ENCODE measurements at regions not wholly inside any gene's neighbourhood (a gene's known extent, or its start where the extent isn't known, plus 50 kb on each side); places are given as distances from the start of the nearest gene placed in this dataset.

- Histone ChIP-seq H3K27ac (replicated peaks) (no peak overlapping the region), H3K4me3 (no peak overlapping the region), H3K27me3 (ENCODE audit: low read depth) (no peaks in the 10 kb centered on the region), H3K36me3 (peaks cover 27% of the 10 kb centered on the region), H3K9me3 (replicated peaks) (no peaks in the 10 kb centered on the region), H3K4me1 (peaks cover 10% of the 10 kb centered on the region)
- DNase-seq, result no peak
- intact Hi-C loops (cut with micrococcal nuclease), result no loop called here
- TF ChIP-seq CTCF (IDR thresholded peaks at IDR 0.05; ENCODE audit: borderline replicate concordance), result no peak
Observed at GRCh38 chr22:26785932-26786331, 128.5 kb downstream of the MIAT start.

- intact Hi-C loops (cut with micrococcal nuclease), result no loop called here
- H3K4me3 ChIP-seq, result no peak overlapping the region
- no peak for TF ChIP-seq CTCF (IDR thresholded peaks at IDR 0.05; ENCODE audit: borderline replicate concordance)
Observed at GRCh38 chr22:26786398-26786797, 129.0 kb downstream of the MIAT start.

GRCh38 chr22:26789951-26790350 lies 132.6 kb downstream of the MIAT start:
- DNase-seq, result no peak
- peaks cover 29% of the 10 kb centered on the region for H3K36me3 ChIP-seq
- no peak for TF ChIP-seq CTCF (IDR thresholded peaks at IDR 0.05; ENCODE audit: borderline replicate concordance)
- H3K27ac ChIP-seq (replicated peaks), result no peak overlapping the region
- H3K4me1 ChIP-seq, result peaks cover 10% of the 10 kb centered on the region
- no peaks in the 10 kb centered on the region for H3K9me3 ChIP-seq (replicated peaks)
- no peaks in the 10 kb centered on the region for H3K27me3 ChIP-seq (ENCODE audit: low read depth)
- intact Hi-C loops (cut with micrococcal nuclease), result no loop called here
- H3K4me3 ChIP-seq, result no peak overlapping the region

More at GRCh38 chr22:26786398-26786797, 129.0 kb downstream of the MIAT start:
- Histone ChIP-seq H3K36me3 (peaks cover 31% of the 10 kb centered on the region), H3K27ac (replicated peaks) (no peak overlapping the region), H3K27me3 (ENCODE audit: low read depth) (no peaks in the 10 kb centered on the region), H3K9me3 (replicated peaks) (no peaks in the 10 kb centered on the region), H3K4me1 (peaks cover 10% of the 10 kb centered on the region)
- no peak for DNase-seq

- intact Hi-C loops (cut with micrococcal nuclease), result no loop called here
- Histone ChIP-seq H3K9me3 (replicated peaks) (no peaks in the 10 kb centered on the region), H3K27me3 (ENCODE audit: low read depth) (no peaks in the 10 kb centered on the region), H3K27ac (replicated peaks) (no peak overlapping the region), H3K36me3 (peaks cover 26% of the 10 kb centered on the region), H3K4me3 (no peak overlapping the region), H3K4me1 (no peaks in the 10 kb centered on the region)
- no peak for DNase-seq
- no peak for TF ChIP-seq CTCF (IDR thresholded peaks at IDR 0.05; ENCODE audit: borderline replicate concordance)
Observed at GRCh38 chr22:26792522-26792921, 135.1 kb downstream of the MIAT start.

- H3K27ac ChIP-seq (replicated peaks), result no peak overlapping the region
- TF ChIP-seq CTCF (IDR thresholded peaks at IDR 0.05; ENCODE audit: borderline replicate concordance), result no peak
- no peaks in the 10 kb centered on the region for H3K4me1 ChIP-seq
- DNase-seq, result no peak
- H3K9me3 ChIP-seq (replicated peaks), result no peaks in the 10 kb centered on the region
- H3K27me3 ChIP-seq (ENCODE audit: low read depth), result no peaks in the 10 kb centered on the region
- intact Hi-C loops (cut with micrococcal nuclease), result no loop called here
- H3K4me3 ChIP-seq, result no peak overlapping the region
- H3K36me3 ChIP-seq, result peaks cover 10% of the 10 kb centered on the region
Observed at GRCh38 chr22:26796785-26797184, 139.4 kb downstream of the MIAT start.

GRCh38 chr22:26797910-26798309 lies 140.5 kb downstream of the MIAT start:
- intact Hi-C loops (cut with micrococcal nuclease), result no loop called here
- no peak for TF ChIP-seq CTCF (IDR thresholded peaks at IDR 0.05; ENCODE audit: borderline replicate concordance)
- Histone ChIP-seq H3K9me3 (replicated peaks) (no peaks in the 10 kb centered on the region), H3K36me3 (peaks cover 10% of the 10 kb centered on the region), H3K4me3 (no peak overlapping the region), H3K27me3 (ENCODE audit: low read depth) (no peaks in the 10 kb centered on the region), H3K4me1 (no peaks in the 10 kb centered on the region), H3K27ac (replicated peaks) (no peak overlapping the region)
- DNase-seq, result no peak

All from left ventricle myocardium inferior (tissue), 1 donor.